GM19468 (cell line): ENCODE measurements at regions not wholly inside any gene's neighbourhood (a gene's known extent, or its start where the extent isn't known, plus 50 kb on each side); places are given as distances from the start of the nearest gene placed in this dataset.

Experiments used
- ATAC-seq: cut with Tn5 transposase; IDR thresholded peaks from one replicate; pipeline ENCODE4 v1.9.1; 2021; ENCODE audit warnings: mild to moderate bottlenecking, moderate library complexity, moderate number of reproducible peaks; ENCODE audit not compliant: unreplicated experiment; ENCODE audit errors: extremely low read depth

DNA sequence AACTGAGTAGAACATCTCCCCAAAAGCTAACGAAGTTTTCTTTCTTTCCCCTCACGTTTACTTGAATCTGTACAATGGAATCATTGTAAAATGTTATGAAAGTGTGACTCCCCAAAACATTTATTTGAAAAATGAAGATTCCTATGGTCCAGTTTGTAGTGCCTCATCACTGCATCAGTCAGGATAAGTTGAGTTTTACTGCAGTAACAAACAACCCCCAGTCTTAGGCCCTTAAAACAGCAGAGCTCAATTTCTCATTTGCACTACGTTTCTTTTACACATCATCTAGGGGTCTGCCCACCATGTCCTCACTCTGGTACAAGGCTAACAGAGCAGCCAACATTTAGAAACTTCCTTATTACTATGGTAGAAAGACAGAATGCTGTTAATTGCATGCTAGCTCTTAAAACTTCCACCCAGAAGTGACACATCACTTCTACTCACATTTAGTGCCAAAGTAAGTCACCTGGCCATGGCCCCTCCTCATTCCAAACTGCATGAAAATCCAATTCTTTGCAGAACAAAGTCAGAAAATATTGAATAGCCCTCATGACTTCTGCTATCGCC lies 546.4 kb downstream of the MED13L start:
- ATAC-seq, result no peak

DNA sequence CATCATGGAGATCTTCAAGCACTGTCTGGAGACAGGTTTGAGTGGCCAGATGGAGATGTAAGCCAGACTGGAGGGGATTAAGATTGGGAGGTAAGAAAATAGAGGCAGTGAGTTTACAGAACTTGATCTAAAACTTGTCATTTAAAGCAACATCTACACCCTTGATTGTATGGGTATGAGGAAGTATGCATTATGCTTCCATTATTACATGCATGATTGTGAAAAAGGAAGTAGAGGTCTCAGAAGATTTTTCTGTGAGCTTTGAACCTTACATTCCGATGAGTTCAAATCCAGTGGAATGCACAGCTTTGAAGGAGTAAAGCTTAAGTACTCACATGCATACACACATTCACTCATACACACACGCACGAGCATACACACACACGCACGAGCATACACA lies 550.8 kb downstream of the MED13L start:
- no peak for ATAC-seq

DNA sequence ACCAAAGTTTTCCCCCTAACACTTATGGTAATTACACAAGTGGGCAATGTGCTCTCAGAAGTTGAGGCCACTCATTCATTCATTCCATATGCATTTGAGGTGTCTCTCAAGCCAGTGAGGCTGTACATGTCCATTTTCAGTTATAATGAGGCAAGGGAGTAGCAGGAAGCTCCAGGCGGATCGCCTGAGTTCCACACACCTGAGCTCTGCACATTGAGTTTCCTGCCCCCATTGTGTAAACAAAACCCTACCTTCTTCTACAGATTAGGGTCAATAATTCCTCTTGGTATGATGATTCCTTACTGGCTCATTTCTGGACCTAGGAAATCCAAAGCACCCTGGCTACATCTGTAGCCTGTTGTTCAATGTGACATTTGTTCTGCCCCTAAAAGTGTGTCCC lies 555.3 kb downstream of the MED13L start:
- ATAC-seq, result no peak

DNA sequence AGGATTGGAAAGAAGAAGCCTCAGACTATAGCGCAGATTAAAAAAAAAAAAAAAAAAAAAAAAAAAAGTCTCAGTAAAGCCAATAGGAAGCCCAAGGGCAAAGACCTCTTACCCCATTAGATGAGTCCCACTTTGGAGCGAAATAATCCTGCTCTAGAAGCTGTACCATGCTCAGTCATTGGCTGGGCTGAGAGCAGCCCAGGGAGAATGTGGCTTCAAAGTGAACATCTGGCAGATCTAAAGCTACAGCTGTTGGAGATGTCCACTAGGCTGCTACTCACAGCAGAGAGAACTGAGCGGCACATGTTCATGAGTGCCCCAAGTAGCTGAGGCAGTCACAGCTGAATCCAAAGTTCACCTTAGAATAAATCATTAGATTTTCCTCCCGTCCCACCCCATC lies 560.9 kb downstream of the MED13L start:
- no peak for ATAC-seq

DNA sequence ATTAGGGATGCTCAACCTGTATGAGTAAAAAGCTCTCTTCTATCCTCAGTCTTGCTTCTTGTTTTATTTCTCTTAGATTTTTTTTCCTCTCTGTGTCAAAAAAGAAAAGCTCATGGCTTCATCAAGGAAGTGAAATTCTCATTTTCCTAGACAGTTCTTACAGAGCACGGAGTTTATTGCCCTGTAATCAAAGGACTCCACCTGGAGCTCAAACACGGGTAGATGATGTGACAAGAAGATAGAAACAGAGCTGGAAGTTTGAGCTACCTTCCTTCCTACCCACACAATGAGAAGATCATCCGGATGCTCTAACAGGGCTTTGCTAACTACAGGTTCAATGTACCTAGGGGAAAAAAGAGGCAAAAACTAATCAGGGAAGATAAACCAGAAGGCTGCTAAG lies 564.8 kb downstream of the MED13L start:
- ATAC-seq, result no peak

DNA sequence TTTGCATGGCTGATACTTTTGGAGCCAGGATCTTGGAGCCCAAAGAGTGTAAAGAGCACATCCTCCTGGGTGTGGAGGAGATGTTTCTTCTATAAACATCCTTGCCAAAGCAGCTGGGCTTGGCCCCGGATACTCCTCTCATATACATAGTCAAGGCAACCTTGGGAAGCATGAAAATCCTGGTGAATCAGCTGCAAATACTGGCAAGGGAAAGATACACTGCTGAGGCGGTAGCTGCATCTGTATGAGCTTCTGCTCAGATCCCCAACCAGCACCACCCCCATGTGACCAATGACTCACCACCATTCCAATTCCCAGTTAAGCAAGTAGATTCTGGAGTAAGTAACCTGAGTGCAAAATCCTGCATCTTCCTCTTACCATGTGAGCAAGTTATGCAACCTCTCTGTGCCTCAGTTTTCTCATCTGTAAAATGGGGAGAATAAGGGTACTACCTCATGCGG lies 567.4 kb downstream of the MED13L start:
- no peak for ATAC-seq

DNA sequence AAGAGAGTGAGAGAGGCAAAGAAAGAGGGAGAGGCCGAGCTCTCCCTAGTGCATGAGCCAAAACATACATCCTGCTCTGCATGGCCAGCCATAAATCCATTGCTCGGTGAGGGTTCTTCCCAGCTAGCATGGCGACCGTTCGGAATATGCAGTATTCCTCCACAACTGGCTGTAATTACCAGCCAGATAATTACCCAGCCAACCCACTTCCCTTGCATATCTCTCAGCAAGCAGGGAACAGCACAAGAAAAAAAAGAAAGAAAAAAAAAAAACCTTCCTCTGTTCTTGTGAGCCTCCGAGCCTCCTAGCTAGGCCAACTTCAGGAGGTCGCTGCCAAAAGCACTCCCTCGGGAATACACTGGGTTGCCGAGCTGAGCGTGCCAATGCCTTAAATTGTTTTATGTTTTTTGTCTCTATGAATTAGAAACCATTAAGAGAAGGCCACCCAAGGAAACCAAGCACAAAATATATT lies 567.9 kb downstream of the MED13L start:
- no peak for ATAC-seq

DNA sequence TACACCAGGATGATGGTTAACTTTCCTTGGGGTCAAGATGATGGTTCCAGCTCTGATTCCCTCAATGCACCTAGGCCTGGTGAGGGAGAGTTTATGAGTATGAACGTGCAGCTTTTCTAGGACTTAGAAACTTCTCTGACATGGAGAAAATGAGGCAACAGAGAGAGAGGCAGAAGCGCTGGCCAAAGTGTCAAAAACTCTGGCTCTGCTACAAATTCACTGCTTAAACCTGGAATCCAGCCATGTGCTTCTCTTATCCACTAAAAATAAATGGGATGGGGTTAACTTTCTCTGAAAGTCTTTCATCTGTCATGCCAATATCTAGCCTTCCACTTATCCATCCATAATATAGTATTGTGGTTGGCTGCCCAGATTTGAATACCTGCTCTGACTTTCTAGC lies 568.7 kb downstream of the MED13L start:
- no peak for ATAC-seq

DNA sequence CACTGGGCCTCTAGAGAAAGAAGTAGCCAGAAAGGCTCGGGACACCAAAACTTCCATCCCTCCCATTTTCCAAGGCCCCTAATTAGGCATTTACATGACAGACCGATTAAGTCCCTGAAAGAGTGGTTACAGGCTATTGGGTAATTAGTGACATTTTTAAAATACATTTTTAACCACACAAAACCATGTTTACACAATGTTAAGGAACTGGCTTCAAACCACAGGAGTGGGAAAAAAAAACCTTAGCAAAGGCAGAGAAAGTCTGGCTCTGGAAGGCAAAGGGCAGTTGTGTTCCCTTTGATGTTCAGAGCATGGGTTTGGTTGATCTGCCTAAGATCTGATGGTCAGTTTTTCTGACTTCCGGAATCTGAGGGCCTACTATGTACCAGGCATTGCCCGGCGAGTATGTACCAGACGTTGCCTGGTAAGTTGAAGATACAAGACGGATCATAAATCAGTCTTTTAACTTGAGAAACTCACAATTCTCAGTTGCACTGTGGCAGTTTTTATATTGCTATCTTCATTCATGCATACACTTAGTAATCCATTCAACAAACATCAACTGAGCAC lies 576.5 kb downstream of the MED13L start:
- no peak for ATAC-seq

DNA sequence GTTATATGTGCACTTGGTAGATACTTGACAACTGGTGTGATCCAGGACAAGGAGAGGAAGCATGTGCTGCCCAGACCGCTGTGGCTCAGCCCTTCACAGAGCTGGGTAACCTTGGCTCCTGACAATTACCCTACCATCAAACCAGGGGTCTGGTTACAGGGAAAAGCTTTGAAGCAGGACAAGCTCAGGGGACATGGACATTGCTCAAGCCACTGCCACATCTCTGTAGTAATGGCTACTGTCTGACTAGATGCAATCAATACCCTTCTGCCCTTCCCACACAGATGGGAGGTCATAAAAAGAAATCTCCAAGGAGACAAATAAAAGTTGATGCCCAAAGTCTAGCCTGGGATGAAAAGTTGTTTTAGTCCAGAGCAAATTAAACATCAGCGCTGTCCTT lies 577.4 kb downstream of the MED13L start:
- no peak for ATAC-seq

DNA sequence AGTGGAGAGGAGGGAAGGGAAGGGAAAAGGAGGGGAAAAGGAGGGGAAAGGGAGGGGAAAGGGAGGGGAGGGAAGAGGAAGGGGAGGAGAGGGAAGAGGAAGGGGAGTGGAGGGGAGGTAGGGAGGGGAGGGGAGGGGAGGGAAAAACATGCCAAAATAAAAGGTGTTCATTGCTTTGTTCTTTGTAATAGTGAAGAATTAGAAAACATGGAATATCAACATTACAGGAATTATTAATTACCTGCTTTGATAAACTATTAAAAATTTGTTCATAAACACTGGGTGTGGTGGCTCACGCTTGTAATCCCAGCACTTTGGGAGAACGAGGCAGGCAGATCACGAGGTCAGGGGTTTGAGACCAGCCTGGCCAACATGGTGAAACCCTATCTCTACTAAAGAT lies 579.2 kb downstream of the MED13L start:
- ATAC-seq, result no peak

DNA sequence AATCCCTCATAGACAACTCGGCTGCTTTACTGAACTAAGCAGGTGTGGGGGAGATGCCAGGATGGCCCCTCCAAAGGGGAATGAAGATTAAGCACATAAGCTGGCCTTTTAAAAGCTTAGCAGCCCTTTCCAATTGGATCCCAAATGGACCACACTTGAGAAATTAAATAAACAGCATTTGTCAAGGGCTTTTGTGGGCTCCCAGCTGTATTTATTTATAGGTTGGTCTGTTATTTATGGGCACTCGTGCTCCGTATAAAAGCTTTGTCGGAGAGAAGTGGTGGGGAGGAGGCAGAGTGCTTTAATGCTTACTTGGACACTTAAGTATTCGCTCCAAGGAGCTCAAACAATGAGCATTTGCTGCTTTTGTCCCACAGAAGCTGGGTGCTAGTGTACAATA lies 580.2 kb downstream of the MED13L start:
- no peak for ATAC-seq

DNA sequence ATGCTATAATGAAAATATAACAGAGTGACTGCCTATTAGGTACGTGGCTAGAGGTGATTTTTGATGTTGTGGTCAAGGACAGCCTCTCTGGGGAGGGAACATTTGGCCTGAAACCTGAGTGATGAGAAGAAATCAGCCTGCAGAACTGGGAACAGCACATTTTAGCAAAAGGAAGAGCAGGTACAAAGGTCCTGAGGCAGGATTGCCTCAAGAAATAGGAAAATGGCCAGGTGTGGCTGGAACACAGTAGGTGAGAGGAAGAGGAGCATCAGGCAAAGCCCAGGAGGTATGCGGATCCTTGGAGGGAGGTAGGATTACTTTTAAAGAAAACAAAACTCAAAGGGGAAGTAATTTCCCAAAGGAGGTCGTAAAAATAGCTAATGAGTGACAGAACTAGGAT lies 582.9 kb downstream of the MED13L start:
- no peak for ATAC-seq

DNA sequence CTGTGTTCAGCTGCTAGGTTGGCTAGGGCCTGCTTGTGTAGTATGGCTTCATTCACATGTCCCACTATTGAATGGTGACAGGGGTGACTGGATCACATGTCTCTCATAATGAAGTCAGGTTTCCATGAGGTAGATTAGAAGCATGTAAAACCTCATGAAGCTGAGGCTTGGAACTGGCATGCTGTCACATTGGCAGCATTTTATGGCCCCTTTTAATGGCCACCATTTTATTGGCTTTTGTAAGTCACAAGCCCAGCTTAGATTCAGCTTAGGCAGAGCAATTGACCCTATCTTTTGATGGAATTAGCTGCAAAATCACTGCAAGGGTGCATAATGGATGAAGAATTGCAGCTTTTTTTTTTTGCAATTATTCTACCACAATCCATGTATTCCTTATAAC lies 583.5 kb downstream of the MED13L start:
- no peak for ATAC-seq

DNA sequence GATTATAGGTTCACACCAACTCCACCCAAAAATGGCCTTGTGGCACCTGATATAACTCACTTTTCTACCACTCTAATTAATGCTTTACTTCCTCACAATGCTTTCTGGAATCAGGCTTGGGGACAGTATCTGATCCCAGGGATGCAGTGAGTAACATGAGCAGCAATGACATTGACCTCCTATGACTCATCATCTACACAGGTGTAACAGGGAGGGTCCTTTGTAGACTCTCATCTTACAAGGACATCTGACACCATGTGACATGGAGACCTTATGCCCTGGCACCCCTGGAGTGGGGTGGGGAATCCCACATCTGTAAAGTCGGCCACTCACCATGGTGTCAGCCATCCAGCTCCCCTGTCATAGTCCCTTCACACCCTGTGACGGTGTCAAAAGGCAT lies 586.4 kb downstream of the MED13L start:
- ATAC-seq, result no peak

DNA sequence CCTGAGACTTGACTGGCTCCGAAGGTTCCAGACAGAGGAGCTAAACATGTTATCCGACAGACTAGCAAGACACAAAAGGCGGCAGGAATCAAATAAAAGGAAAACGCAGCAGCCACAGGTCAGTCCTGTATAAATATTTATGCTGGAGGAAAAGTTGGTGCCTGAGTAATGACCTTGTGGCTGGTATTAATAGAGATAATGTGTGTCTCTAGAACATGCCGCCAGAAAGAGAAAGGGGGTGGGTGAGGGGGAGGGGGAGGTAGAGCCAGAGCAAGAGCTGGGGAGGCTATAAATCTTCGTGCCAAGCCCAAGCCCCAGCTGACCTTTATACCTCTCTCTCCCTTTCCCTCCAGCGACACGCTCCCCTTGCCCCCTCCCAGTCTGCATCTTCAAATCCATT lies 590.4 kb downstream of the MED13L start:
- ATAC-seq, result no peak

DNA sequence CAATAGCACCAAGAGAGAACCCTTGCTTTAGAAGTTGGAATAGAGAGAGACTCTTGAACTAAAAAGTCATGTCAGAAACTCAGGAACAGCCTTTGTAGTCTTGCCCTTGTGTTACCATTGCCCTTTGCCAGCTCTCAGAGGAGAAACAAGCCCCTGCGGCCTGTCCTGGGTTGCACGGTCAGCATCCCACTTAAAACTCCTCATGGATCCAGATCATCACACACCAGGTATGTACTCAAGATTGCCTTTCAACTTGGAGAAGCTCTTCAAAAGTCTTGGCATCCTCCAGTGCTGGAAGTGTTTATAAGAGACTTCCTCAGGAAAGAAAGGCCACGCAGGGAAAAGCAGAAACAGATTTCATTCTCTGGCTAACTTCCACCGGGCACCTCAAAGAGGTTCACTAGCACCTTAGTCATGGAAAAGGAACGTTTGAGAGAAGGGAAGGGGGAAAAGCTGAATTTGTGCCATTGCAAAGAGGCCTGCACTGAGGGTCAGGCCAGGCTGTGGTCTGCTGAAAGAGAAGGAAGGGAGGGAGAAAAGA lies 594.2 kb downstream of the MED13L start:
- ATAC-seq, result no peak

DNA sequence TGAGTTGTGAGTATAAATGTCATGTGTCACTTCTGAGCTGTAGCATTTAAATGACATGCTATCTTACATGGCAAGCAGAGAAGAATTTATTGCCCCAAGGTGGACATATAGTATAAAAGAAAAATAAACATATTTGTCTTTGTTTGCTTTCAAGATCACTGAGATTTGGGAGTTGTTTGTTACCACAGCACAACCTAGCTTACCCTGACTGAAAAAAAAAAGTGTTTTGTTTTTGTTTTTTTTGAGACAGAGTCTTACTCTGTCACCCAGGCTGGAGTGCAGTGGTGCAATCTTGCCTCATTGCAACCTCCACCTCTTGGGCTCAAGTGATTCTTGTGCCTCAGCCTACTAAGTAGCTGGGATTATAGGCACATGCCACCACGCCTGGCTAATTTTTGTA lies 596.5 kb downstream of the MED13L start:
- no peak for ATAC-seq

DNA sequence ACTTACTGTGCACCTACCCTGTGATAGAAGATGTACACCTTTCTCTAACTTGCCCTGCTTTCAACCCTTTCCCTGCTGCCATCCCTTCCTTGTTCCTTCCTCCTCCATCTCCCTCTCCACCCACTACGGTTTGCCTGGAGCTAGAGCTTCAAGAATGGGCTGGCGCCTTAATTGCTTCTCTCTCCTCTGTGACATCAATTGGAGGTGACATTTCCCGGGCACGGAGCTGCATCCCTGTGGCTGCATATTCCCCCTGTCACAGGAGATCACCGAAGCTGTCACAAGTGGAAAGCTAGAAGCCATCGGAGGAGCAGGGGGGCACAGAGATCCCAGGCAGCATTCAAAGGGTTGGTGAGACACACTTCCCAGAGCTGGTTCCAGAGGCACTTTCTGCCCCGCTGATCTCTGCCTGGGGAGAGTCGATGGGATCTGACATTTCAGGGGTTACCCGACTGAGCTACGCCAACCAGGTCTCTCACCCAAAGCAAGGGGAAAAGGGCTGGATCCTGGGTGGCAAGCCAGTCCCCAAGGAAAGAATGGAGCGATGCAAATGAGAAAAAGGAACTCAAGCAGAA lies 604.9 kb downstream of the MED13L start:
- ATAC-seq, result no peak

DNA sequence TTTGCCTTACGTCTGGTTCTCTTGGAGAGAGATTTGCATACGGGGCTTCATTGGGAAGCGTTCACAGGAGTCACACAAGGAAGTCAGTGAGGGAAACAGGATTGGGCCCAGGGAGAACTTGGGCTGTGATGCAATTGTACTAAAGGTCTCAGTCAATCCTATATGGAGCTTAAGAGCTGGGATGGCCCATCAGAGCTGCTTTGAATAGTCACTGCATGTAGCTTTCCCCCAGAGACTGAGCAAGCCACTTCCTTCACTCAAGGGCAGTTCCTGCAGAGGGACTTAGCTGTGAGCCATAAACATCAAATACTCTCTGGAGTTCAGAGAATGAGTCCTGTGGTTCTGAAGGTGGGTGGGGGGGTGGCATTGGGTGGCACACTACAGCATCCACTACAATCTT lies 605.4 kb downstream of the MED13L start:
- ATAC-seq, result no peak

DNA sequence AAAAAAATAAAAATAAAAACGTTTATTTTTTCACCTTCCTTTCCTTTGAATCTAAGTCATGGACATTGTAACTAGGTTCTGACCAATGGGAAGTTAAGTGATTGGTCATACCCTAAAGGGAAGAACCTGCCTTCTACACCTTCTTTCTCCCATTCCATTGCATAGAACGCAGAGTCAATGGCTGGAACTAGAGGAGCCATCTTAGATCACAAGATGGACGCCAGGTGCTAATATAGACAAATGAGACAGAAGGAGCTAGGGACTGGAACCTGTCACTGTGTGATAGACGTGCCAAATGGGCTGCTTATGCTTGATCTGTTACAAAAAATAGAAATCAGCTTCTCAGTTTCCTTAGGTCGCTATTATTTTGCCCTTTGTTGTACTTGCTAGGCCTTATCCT lies 606.6 kb downstream of the MED13L start:
- no peak for ATAC-seq

DNA sequence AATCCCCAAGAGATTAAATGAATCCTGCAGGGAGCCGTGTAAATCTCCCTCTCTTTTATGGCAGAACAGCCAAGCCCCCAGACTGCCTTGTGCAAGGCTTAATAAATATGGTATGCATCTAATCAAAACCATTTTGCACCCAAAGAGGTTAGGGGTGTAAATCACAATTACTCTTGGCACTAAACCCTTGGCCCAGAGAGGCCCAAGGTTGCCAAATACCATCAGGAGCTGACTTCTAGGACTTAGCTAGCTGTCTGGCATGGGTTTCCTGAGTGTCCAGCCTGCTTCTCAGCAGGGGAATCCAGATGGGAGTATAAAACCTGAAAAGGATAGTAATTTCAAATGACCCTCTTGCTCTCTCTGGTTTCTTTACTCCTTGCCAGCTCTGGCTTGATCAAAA lies 610.4 kb downstream of the MED13L start:
- ATAC-seq, result no peak
